OCI-LY7 (cell line): ENCODE measurements at regions not wholly inside any gene's neighbourhood (a gene's known extent, or its start where the extent isn't known, plus 50 kb on each side); places are given as distances from the start of the nearest gene placed in this dataset.

Experiments
- BruUV-seq: library from RNA; stranded (reverse); fragments of 400-500 nt; replicated peaks from 2 replicates; lab custom pipeline; 2021; lab: Mats Ljungman, UMichigan
- CTCF ChIA-PET: fragments of 300-600 bp; sonication (Branson Sonifier 250); formaldehyde crosslinking; loops from one replicate; lab custom pipeline; 2022; ENCODE audit warnings: antibody characterized with exemption; ENCODE audit not compliant: unreplicated experiment; lab: Charles Lee
- POLR2A ChIA-PET: fragments of 300-600 bp; sonication (Branson Sonifier 250); formaldehyde crosslinking; loops from one replicate; lab custom pipeline; 2022; ENCODE audit warnings: antibody characterized with exemption; lab: Charles Lee
- DNase-seq: peaks from one replicate; pipeline ENCODE4 v3.0.0-alpha.2; 2015; ENCODE audit warnings: low spot score
- H2AFZ ChIP-seq: fragments of 200-600 bp; sonication (generic), shearing (Covaris generic); 2 replicates; pipeline ENCODE4 v1.6.1; 2014; ENCODE audit warnings: mild to moderate bottlenecking, antibody characterized with exemption, low read length, moderate library complexity
- H3K27ac ChIP-seq: fragments of 200-600 bp; sonication (generic); 2 replicates; pipeline ENCODE4 v1.5.1; 2014; ENCODE audit warnings: mixed run types, low read depth, mild to moderate bottlenecking, moderate library complexity, low read length, inconsistent platforms; ENCODE audit not compliant: poor library complexity, severe bottlenecking
- H3K36me3 ChIP-seq: fragments of 200-600 bp; sonication (generic); 2 replicates; pipeline ENCODE4 v1.6.1; 2014; ENCODE audit warnings: mild to moderate bottlenecking, antibody characterized with exemption, low read length, moderate library complexity, mixed read lengths; ENCODE audit not compliant: insufficient read depth
- H3K4me1 ChIP-seq: fragments of 200-600 bp; sonication (generic); 2 replicates; pipeline ENCODE4 v1.5.1; 2014; ENCODE audit warnings: mild to moderate bottlenecking, low read length; ENCODE audit not compliant: insufficient read depth, poor library complexity, severe bottlenecking
- H3K4me2 ChIP-seq: fragments of 200-600 bp; sonication (generic); 2 replicates; pipeline ENCODE4 v1.6.1; 2014; ENCODE audit warnings: mild to moderate bottlenecking, low read length
- H3K4me3 ChIP-seq: fragments of 200-600 bp; sonication (generic); 2 replicates; pipeline ENCODE4 v1.5.1; 2014; ENCODE audit warnings: mild to moderate bottlenecking, low read depth, low read length; ENCODE audit not compliant: poor library complexity, severe bottlenecking
- H3K79me2 ChIP-seq: fragments of 200-600 bp; sonication (generic); 2 replicates; pipeline ENCODE4 v1.6.1; 2016; ENCODE audit warnings: low read depth, mild to moderate bottlenecking, low read length, moderate library complexity, mixed read lengths; ENCODE audit not compliant: insufficient read depth
- H3K9me2 ChIP-seq: fragments of 200-600 bp; sonication (generic); 2 replicates; pipeline ENCODE4 v1.6.1; 2016; ENCODE audit warnings: mild to moderate bottlenecking, low read length, mixed read lengths; ENCODE audit not compliant: insufficient read depth
- H3K9me3 ChIP-seq: fragments of 200-600 bp; sonication (generic); 2 replicates; pipeline ENCODE4 v1.6.1; 2014; ENCODE audit warnings: mild to moderate bottlenecking, mixed run types, low read length, mixed read lengths
- H4K20me1 ChIP-seq: fragments of 200-600 bp; sonication (generic); 2 replicates; pipeline ENCODE4 v1.6.1; 2014; ENCODE audit warnings: mild to moderate bottlenecking, antibody characterized with exemption, low read length, moderate library complexity, mixed read lengths; ENCODE audit not compliant: insufficient read depth
- EZH2phosphoT487 ChIP-seq: fragments of 200-600 bp; sonication (generic); IDR thresholded peaks from 2 replicates; pipeline ENCODE4 v1.6.1; 2018; ENCODE audit warnings: low read depth, borderline replicate concordance, mild to moderate bottlenecking, mixed run types, antibody characterized with exemption, low read length, moderate library complexity, mixed read lengths
- intact Hi-C: fragments of 100-400 bp; cut with micrococcal nuclease; formaldehyde crosslinking; loops from one replicate; pipeline ENCODE4 v1.10.0; 2022; ENCODE audit not compliant: unreplicated experiment
- TF ChIP-seq, protein P1 (sequence below): fragments of 200-600 bp; sonication (generic); conservative IDR thresholded peaks from 2 replicates; pipeline ENCODE4 v1.5.1; 2014; ENCODE audit warnings: mild to moderate bottlenecking, antibody characterized with exemption, low read length, moderate library complexity, mixed read lengths

DNA sequence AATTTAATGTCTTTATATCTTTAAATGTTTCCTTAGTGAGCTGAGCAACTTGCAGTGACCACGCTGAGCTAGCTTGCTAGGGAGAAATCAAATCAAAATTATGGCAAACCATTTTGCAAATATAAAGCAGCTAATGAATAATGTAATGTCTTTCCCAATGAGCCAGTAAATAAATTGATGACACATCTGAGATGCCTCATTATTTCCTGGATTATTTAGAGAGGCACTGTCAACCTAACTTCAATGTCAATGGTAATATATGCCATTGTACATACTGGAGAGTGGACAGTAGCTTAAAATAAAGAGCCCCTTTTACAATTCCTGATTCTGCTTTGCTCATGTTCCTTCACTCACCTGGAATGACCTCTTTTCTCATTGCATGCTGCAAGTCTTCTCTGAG, 182.6 kb downstream of the PHLDA1 start:
- no peaks in the 10 kb centered on the region for H3K36me3 ChIP-seq
- no peak overlapping the region for H2AFZ ChIP-seq
- no TSS peak for BruUV-seq
- POLR2A ChIA-PET = interaction anchor here (0.6 to 1.6 kb wide), 4 partner anchors 18 to 269 kb away, joined by 3 to 4 read pairs (median 4); no protein-coding TSS in a partner anchor
- no peak for DNase-seq
- H3K9me2 ChIP-seq = no peaks in the 10 kb centered on the region
- H3K4me3 ChIP-seq = no peak overlapping the region
- TF ChIP-seq, protein P1, sequence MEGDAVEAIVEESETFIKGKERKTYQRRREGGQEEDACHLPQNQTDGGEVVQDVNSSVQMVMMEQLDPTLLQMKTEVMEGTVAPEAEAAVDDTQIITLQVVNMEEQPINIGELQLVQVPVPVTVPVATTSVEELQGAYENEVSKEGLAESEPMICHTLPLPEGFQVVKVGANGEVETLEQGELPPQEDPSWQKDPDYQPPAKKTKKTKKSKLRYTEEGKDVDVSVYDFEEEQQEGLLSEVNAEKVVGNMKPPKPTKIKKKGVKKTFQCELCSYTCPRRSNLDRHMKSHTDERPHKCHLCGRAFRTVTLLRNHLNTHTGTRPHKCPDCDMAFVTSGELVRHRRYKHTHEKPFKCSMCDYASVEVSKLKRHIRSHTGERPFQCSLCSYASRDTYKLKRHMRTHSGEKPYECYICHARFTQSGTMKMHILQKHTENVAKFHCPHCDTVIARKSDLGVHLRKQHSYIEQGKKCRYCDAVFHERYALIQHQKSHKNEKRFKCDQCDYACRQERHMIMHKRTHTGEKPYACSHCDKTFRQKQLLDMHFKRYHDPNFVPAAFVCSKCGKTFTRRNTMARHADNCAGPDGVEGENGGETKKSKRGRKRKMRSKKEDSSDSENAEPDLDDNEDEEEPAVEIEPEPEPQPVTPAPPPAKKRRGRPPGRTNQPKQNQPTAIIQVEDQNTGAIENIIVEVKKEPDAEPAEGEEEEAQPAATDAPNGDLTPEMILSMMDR = no peak
- no peak for TF ChIP-seq EZH2phosphoT487
- H3K27ac ChIP-seq = no peak overlapping the region
- CTCF ChIA-PET = no interaction called here
- peaks cover 11% of the 10 kb centered on the region for H3K4me1 ChIP-seq
- no peak overlapping the region for H3K4me2 ChIP-seq
- intact Hi-C loops = no loop called here
- no peaks in the 10 kb centered on the region for H3K79me2 ChIP-seq
- H4K20me1 ChIP-seq = no peaks in the 10 kb centered on the region
- no peaks in the 10 kb centered on the region for H3K9me3 ChIP-seq

DNA sequence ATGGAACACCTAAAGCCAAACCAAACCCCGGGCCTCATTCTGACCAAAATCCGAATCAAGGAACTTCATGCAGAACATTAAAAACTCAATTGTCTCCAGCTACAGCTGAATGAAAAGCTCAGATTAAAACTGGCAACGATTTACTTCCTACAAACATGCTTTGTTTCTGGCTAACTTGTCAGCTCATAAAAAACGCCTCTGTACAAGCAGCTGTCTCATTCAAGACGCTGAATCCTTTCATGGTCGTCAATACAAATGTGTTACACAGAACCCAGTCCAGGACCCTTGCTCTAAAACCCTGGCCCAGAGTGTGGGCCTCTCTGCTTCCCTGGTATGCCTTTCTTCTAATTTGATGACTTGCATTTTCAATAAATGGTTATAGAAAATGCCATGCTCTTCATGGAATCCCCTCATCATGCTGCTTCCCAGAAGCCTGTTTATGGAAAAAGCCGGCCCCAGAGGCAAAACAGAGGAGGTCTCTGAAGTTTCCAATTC, 183.1 kb downstream of the PHLDA1 start:
- TF ChIP-seq, protein P1 = no peak
- no peak for TF ChIP-seq EZH2phosphoT487
- Histone ChIP-seq H3K36me3 (no peaks in the 10 kb centered on the region), H3K9me3 (no peaks in the 10 kb centered on the region), H3K79me2 (no peaks in the 10 kb centered on the region), H3K4me1 (peaks cover 6% of the 10 kb centered on the region), H3K27ac (no peak overlapping the region), H3K9me2 (no peaks in the 10 kb centered on the region), H2AFZ (no peak overlapping the region), H3K4me2 (no peak overlapping the region), H4K20me1 (no peaks in the 10 kb centered on the region), H3K4me3 (no peak overlapping the region)
- intact Hi-C loops = no loop called here
- no TSS peak for BruUV-seq
- ChIA-PET POLR2A (interaction anchor here (0.6 to 1.6 kb wide), 6 partner anchors 18 to 328 kb away, joined by 3 to 4 read pairs (median 3); no protein-coding TSS in a partner anchor), CTCF (no interaction called here)
- no peak for DNase-seq

DNA sequence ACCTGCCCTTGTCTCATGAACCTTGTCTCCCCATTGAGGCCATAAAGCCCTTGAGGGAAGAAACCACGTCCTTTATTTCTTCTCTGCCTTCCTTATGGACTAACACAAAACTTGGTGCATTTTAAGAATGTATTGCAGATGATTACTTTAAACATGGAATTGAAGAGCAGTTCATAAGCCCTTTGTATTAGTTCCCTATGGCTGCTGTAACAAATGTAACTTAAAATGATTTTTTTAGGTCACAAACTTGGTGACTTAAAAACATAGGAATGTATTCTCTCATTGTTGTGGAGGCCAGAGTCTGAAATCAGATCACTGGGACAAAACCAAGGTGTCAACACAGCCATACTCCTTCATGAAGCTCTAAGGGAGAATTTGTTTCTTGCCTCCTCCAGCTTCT, 185.5 kb downstream of the PHLDA1 start:
- no peak overlapping the region for H2AFZ ChIP-seq
- intact Hi-C loops = no loop called here
- no TSS peak for BruUV-seq
- no peaks in the 10 kb centered on the region for H3K9me3 ChIP-seq
- DNase-seq = no peak
- TF ChIP-seq, protein P1 = no peak
- TF ChIP-seq EZH2phosphoT487 = no peak
- no peak overlapping the region for H3K4me2 ChIP-seq
- H4K20me1 ChIP-seq = no peaks in the 10 kb centered on the region
- no peaks in the 10 kb centered on the region for H3K9me2 ChIP-seq
- no peak overlapping the region for H3K27ac ChIP-seq
- H3K4me3 ChIP-seq = no peak overlapping the region
- ChIA-PET CTCF (no interaction called here), POLR2A (no interaction called here)
- H3K79me2 ChIP-seq = no peaks in the 10 kb centered on the region
- no peaks in the 10 kb centered on the region for H3K4me1 ChIP-seq
- no peaks in the 10 kb centered on the region for H3K36me3 ChIP-seq
